A172 (cell line): ENCODE measurements at regions not wholly inside any gene's neighbourhood (a gene's known extent, or its start where the extent isn't known, plus 50 kb on each side); places are given as distances from the start of the nearest gene placed in this dataset.
"Not testable (repeated sequence)": the region's sequence is repeated elsewhere in the genome, so short reads cannot be mapped to it uniquely, and the experiment has no call there.

Experiments
- DNase-seq: peaks from one replicate; pipeline ENCODE4 v3.0.0-alpha.2; 2015; ENCODE audit warnings: low spot score

- DNase-seq, result no peak
Observed at GRCh38 chr10:18735711-18736110, 76.5 kb downstream of the ARL5B start.

GRCh38 chr10:18737236-18737635 is 78.0 kb downstream of the ARL5B start:
- peak; percentile 66 for DNase-seq

- peak; percentile 74 for DNase-seq
Observed at GRCh38 chr10:18737841-18738240, 78.6 kb downstream of the ARL5B start.

GRCh38 chr10:18738835-18739234 is 79.6 kb downstream of the ARL5B start:
- DNase-seq, result peak; percentile 19

- DNase-seq, result no peak
Observed at GRCh38 chr10:18743926-18744325, 84.7 kb downstream of the ARL5B start.

- no peak for DNase-seq
Observed at GRCh38 chr10:18753312-18753895, 94.2 kb downstream of the ARL5B start.

GRCh38 chr10:18759575-18759974 is 100.3 kb downstream of the ARL5B start:
- no peak for DNase-seq

GRCh38 chr10:18760836-18761235 is 101.6 kb downstream of the ARL5B start:
- DNase-seq, result no peak

GRCh38 chr10:18767981-18768380 is 108.8 kb downstream of the ARL5B start:
- DNase-seq, result no peak

GRCh38 chr10:18773180-18773579 is 113.9 kb downstream of the ARL5B start:
- DNase-seq, result no peak

- no peak for DNase-seq
Observed at GRCh38 chr10:18777258-18777657, 118.0 kb downstream of the ARL5B start.

- DNase-seq, result no peak
Observed at GRCh38 chr10:18786478-18786877, 127.2 kb downstream of the ARL5B start.

- peak; percentile 57 for DNase-seq
Observed at GRCh38 chr10:18793951-18794350, 134.7 kb downstream of the ARL5B start.

- no peak for DNase-seq
Observed at GRCh38 chr10:18795549-18795948, 136.3 kb downstream of the ARL5B start.

GRCh38 chr10:18797286-18797685 is 138.1 kb downstream of the ARL5B start:
- no peak for DNase-seq

- peak; percentile 48 for DNase-seq
Observed at GRCh38 chr10:18822156-18822555, 162.9 kb downstream of the ARL5B start.

GRCh38 chr10:18829259-18829658 is 170.0 kb downstream of the ARL5B start:
- no peak for DNase-seq

GRCh38 chr10:18830277-18830676 is 171.0 kb downstream of the ARL5B start:
- no peak for DNase-seq

- not testable (repeated sequence) for DNase-seq
Observed at GRCh38 chr10:18856623-18857022, 192.0 kb upstream of the MALRD1 start.

GRCh38 chr10:18859659-18860058 is 188.9 kb upstream of the MALRD1 start:
- DNase-seq, result no peak

GRCh38 chr10:18860186-18860585 is 188.4 kb upstream of the MALRD1 start:
- DNase-seq, result no peak

GRCh38 chr10:18860631-18861240 is 187.9 kb upstream of the MALRD1 start:
- DNase-seq, result no peak

GRCh38 chr10:18861382-18861781 is 187.2 kb upstream of the MALRD1 start:
- DNase-seq, result no peak

GRCh38 chr10:18866852-18867251 is 181.7 kb upstream of the MALRD1 start:
- no peak for DNase-seq
